GM12865 (cell line): ENCODE measurements at regions not wholly inside any gene's neighbourhood (a gene's known extent, or its start where the extent isn't known, plus 50 kb on each side); places are given as distances from the start of the nearest gene placed in this dataset.
"Not testable (repeated sequence)": the region's sequence is repeated elsewhere in the genome, so short reads cannot be mapped to it uniquely, and the experiment has no call there.

Experiments used
- DNase-seq: peaks from one replicate; pipeline ENCODE4 v3.0.0; 2010; ENCODE audit warnings: low read depth
- H3K4me3 ChIP-seq: 2 replicates; pipeline ENCODE4 v1.5.1; 2011; ENCODE audit warnings: mild to moderate bottlenecking, low read depth, low read length, control low read depth

DNA sequence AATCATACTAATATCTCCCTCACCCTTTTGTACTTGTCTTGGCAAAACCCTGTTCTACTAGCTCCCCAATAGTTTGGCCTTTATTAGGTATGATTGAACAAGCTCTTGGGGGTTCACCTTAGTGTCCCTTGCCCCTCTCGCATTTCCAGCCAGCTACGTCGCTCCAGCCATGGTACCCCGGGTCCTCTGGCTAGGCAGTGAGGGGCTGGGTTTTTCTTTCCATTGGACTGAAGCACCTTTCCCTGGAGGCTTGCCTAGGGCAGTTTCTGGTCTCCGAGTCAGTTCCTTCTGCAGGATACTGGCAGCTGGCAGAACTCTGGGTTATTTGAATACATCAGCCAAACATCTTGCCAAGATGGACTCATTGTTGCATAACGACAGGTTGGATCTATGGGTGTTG is 76.3 kb upstream of the NBPF19 start:
- H3K4me3 ChIP-seq, DNase-seq: not testable (repeated sequence)

DNA sequence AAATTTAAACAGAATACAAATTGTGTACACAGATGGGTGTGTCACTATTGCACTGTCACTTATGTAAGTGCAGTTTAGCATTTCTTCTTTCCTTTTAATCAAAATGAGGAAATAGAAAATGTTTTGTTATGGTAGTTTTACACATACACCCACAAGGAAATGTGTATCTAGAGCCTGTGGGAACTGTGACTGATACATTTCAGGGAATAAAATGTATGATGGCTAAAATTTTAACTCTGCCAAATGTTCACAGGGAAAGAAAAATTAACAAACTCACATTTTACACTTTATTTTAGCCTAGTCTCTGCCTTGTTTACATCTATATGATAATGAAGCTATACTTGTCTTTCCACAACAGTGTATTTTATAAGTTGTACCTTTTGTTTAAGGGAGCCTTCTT is 66.4 kb upstream of the NBPF19 start:
- not testable (repeated sequence) for H3K4me3 ChIP-seq, DNase-seq

DNA sequence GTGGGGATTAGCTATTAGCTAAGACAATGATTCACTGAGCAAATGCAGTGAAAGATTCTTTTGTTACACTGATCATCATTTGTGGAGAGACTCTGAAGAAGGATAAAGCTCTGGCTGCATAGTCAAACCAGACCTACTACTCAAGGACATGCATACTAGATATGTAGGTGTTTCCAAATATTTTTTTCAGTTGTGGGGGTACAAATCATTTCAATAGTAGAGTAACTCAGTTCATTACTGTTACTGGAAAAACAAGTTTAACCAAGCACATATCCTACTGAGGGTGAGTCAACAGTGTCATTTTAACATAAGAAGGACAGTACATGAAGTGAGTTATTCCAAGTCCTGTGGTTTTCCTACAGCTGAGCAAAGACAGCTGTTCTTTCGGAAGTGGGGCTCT is 59.5 kb upstream of the NBPF19 start:
- not testable (repeated sequence) for H3K4me3 ChIP-seq, DNase-seq

DNA sequence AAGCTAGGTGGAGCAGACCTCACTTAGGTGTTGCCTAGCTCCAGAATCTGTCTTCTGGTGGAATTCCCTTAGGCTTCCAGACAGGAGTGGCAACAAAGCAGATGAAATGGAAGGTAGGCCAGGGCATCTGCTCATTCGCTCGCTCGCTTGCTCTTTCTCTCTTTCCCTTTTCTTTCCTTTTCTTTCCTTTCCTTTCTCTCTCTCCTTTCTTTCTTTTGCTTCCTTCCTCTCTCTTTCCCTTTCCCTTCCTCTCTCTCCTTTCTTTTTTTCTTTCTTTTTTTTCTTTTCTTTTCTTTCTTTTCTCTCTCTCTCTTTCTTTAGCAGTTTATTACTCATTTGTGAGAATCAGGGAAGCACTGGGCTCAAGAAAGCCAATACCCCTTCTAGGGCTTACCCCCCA is 56.1 kb upstream of the NBPF19 start:
- H3K4me3 ChIP-seq, DNase-seq: not testable (repeated sequence)

- not testable (repeated sequence) for DNase-seq, H3K4me3 ChIP-seq
Measured at GRCh38 chr1:149423122-149423521, 51.7 kb upstream of the NBPF19 start.
